Neural crest cell (in vitro differentiated cells): ENCODE measurements at regions not wholly inside any gene's neighbourhood (a gene's known extent, or its start where the extent isn't known, plus 50 kb on each side); places are given as distances from the start of the nearest gene placed in this dataset.
"Not testable (repeated sequence)": the region's sequence is repeated elsewhere in the genome, so short reads cannot be mapped to it uniquely, and the experiment has no call there.

ENCODE experiments used
- DNase-seq: peaks from one replicate; pipeline ENCODE4 v3.0.0; 2021; ENCODE audit warnings: low read depth, mixed read lengths, low spot score
- H3K27ac Mint-ChIP-seq: one replicate; pipeline ENCODE4 v1.8.0; 2021; ENCODE audit warnings: mild to moderate bottlenecking, mixed read lengths; ENCODE audit not compliant: unreplicated experiment
- H3K27me3 Mint-ChIP-seq: 2 replicates; pipeline ENCODE4 v1.8.0; 2021; ENCODE audit warnings: low read depth, mild to moderate bottlenecking, mixed read lengths
- H3K36me3 Mint-ChIP-seq: 2 replicates; pipeline ENCODE4 v1.8.0; 2021; ENCODE audit warnings: low read depth, mild to moderate bottlenecking, mixed read lengths
- H3K4me1 Mint-ChIP-seq: 2 replicates; pipeline ENCODE4 v1.8.0; 2021; ENCODE audit warnings: mixed read lengths
- H3K4me3 Mint-ChIP-seq: one replicate; pipeline ENCODE4 v1.8.0; 2021; ENCODE audit warnings: mild to moderate bottlenecking, mixed read lengths
- H3K9me3 Mint-ChIP-seq: 2 replicates; pipeline ENCODE4 v1.8.0; 2021; ENCODE audit warnings: mixed read lengths
- CTCF ChIP-seq: fragments of 200-600 bp; sonication (generic); conservative IDR thresholded peaks from 2 replicates; pipeline ENCODE4 v1.5.0; 2021; ENCODE audit warnings: antibody characterized with exemption, mild to moderate bottlenecking

- peaks cover 17% of the 10 kb centered on the region for H3K36me3 Mint-ChIP-seq
- H3K4me3 Mint-ChIP-seq, result no peak overlapping the region
- H3K9me3 Mint-ChIP-seq, result peaks cover 20% of the 10 kb centered on the region
- no peak overlapping the region for H3K27ac Mint-ChIP-seq
- no peaks in the 10 kb centered on the region for H3K27me3 Mint-ChIP-seq
- TF ChIP-seq CTCF, result no peak
- H3K4me1 Mint-ChIP-seq, result no peaks in the 10 kb centered on the region
- DNase-seq, result no peak
These were observed 257.7 kb downstream of the TLE1 start for GRCh38 chr9:81431641-81432040.

GRCh38 chr9:81430727-81431126 lies 258.6 kb downstream of the TLE1 start:
- DNase-seq, result no peak
- Mint-ChIP-seq H3K27ac (no peak overlapping the region), H3K4me3 (no peak overlapping the region), H3K4me1 (no peaks in the 10 kb centered on the region), H3K27me3 (no peaks in the 10 kb centered on the region), H3K9me3 (peaks cover 23% of the 10 kb centered on the region), H3K36me3 (peaks cover 19% of the 10 kb centered on the region)
- no peak for TF ChIP-seq CTCF

DNA sequence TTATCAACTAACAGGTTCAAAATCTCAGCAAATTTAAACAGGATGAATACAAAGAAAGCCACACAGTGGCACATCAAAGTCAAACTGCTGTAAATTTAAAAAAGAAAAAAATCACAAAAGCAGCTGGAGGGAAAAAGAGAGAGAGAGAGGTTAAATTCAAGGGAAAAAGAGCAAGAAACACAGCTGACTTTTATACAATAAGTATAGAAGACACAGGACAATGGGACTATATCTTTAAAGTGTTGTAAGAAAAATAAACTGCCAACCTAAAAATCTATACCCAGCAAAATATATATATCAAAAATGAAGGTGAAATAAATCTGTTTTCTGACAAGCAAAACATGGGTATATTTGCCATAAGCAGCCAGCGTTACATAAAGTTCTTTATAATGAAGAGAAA lies 261.5 kb downstream of the TLE1 start:
- Mint-ChIP-seq H3K9me3 (peaks cover 26% of the 10 kb centered on the region), H3K36me3 (peaks cover 17% of the 10 kb centered on the region), H3K27me3 (no peaks in the 10 kb centered on the region), H3K27ac (no peak overlapping the region), H3K4me1 (no peaks in the 10 kb centered on the region), H3K4me3 (no peak overlapping the region)
- DNase-seq, result no peak
- no peak for TF ChIP-seq CTCF

- Mint-ChIP-seq H3K27me3 (no peaks in the 10 kb centered on the region), H3K9me3 (peaks cover 19% of the 10 kb centered on the region), H3K27ac (no peak overlapping the region), H3K36me3 (peaks cover 13% of the 10 kb centered on the region), H3K4me1 (no peaks in the 10 kb centered on the region), H3K4me3 (no peak overlapping the region)
- no peak for TF ChIP-seq CTCF
- DNase-seq, result no peak
These were observed 264.9 kb downstream of the TLE1 start for GRCh38 chr9:81424431-81424830.

GRCh38 chr9:81423589-81424326 lies 265.6 kb downstream of the TLE1 start:
- H3K4me3 Mint-ChIP-seq, result no peak overlapping the region
- H3K9me3 Mint-ChIP-seq, result peaks cover 20% of the 10 kb centered on the region
- H3K36me3 Mint-ChIP-seq, result peaks cover 13% of the 10 kb centered on the region
- no peaks in the 10 kb centered on the region for H3K27me3 Mint-ChIP-seq
- H3K27ac Mint-ChIP-seq, result no peak overlapping the region
- TF ChIP-seq CTCF, result no peak
- no peaks in the 10 kb centered on the region for H3K4me1 Mint-ChIP-seq
- no peak for DNase-seq

GRCh38 chr9:81421090-81421489 lies 268.3 kb downstream of the TLE1 start:
- H3K4me1 Mint-ChIP-seq, H3K27ac Mint-ChIP-seq, H3K4me3 Mint-ChIP-seq, H3K27me3 Mint-ChIP-seq, DNase-seq: not testable (repeated sequence)
- Mint-ChIP-seq H3K9me3 (peaks cover 16% of the 10 kb centered on the region), H3K36me3 (peaks cover 12% of the 10 kb centered on the region)
